HepG2 (cell line): ENCODE measurements at regions not wholly inside any gene's neighbourhood (a gene's known extent, or its start where the extent isn't known, plus 50 kb on each side); places are given as distances from the start of the nearest gene placed in this dataset.

Source experiments
- ATAC-seq: fragments of 200-7000 bp; cut with Tn5 transposase; 3 replicates; pipeline ENCODE4 v1.9.1; 2020; ENCODE audit warnings: mild to moderate bottlenecking, moderate library complexity
- BruUV-seq: library from RNA; stranded (reverse); fragments of 400-500 nt; replicated peaks from 2 replicates; lab custom pipeline; 2021; lab: Mats Ljungman, UMichigan
- CTCF ChIA-PET: fragments of 300-600 bp; formaldehyde crosslinking; extraction: SDS; loops from one replicate; lab custom pipeline; 2021; ENCODE audit warnings: low total read pairs, inconsistent platforms, low intra/inter-chr PET ratio; lab: Yijun Ruan, JAX
- POLR2A ChIA-PET: fragments of 350-600 bp; sonication (Branson Sonifier 250); formaldehyde crosslinking; loops from one replicate; lab custom pipeline; 2020; ENCODE audit warnings: antibody characterized with exemption, inconsistent platforms; lab: Yijun Ruan, JAX
- DNase-seq: peaks from one replicate; pipeline ENCODE4 v3.0.0-alpha.2; 2015; ENCODE audit warnings: low spot score
- FAIRE-seq: peaks from 3 replicates; lab custom pipeline; 2011; peaks lifted over from hg19 to GRCh38; lab: Jason Lieb, UNC
- H2AFZ ChIP-seq: one replicate; pipeline ENCODE4 v1.6.1; 2011; ENCODE audit warnings: low read length, inconsistent platforms
- H3K27ac ChIP-seq: fragments of 300-600 bp; 3 replicates; pipeline ENCODE4 v1.8.0; 2011; ENCODE audit warnings: mixed run types, mild to moderate bottlenecking, mixed read lengths, low read length, inconsistent platforms; ENCODE audit not compliant: insufficient read depth; ENCODE audit errors: extremely low read length
- H3K27me3 ChIP-seq, 2 experiments: fragments of 200-600 bp in 1 of 2; 2 replicates in 1 of 2; 3 replicates in 1 of 2; pipeline versions ENCODE4 v1.6.0 to v1.8.0; 2011; ENCODE audit warnings: low read length in 2 of 2, mild to moderate bottlenecking in 2 of 2, moderate library complexity in 2 of 2, inconsistent platforms in 1 of 2; ENCODE audit not compliant: insufficient read depth in 2 of 2, control insufficient read depth in 1 of 2
- H3K36me3 ChIP-seq, 2 experiments: fragments of 200-600 bp in 1 of 2; replicated peaks in 1 of 2; 2 replicates in 1 of 2; 3 replicates in 1 of 2; pipeline versions ENCODE4 v1.5.1 to v1.8.0; 2011; ENCODE audit warnings: low read length in 2 of 2, inconsistent platforms in 1 of 2; ENCODE audit not compliant: insufficient read depth in 2 of 2, control insufficient read depth in 1 of 2
- H3K4me1 ChIP-seq: 2 replicates; pipeline ENCODE4 v1.5.1; 2012; ENCODE audit warnings: low read length, inconsistent platforms; ENCODE audit not compliant: insufficient read depth
- H3K4me2 ChIP-seq: 2 replicates; pipeline ENCODE4 v1.6.0; 2011; ENCODE audit warnings: low read depth, low read length, inconsistent platforms
- H3K4me3 ChIP-seq, 3 experiments: fragments of 200-600 bp in 1 of 3; sonication (generic), shearing (Covaris generic) in 1 of 3; replicated peaks in 1 of 3; 2 replicates each; pipeline ENCODE4 v1.5.1; 2011 to 2016; ENCODE audit warnings: low read length in 3 of 3, inconsistent platforms in 2 of 3, low read depth in 2 of 3, mild to moderate bottlenecking in 2 of 3, control low read depth in 1 of 3, mixed read lengths in 1 of 3; ENCODE audit not compliant: insufficient read depth in 1 of 3
- H3K79me2 ChIP-seq: one replicate; pipeline ENCODE4 v1.6.1; 2011; ENCODE audit warnings: low read length, inconsistent platforms; ENCODE audit not compliant: insufficient read depth
- H3K9ac ChIP-seq: 2 replicates; pipeline ENCODE4 v1.6.0; 2011; ENCODE audit warnings: mild to moderate bottlenecking, low read depth, low read length, inconsistent platforms; ENCODE audit not compliant: insufficient read depth
- H3K9me3 ChIP-seq: 2 replicates; pipeline ENCODE4 v1.5.1; 2012; ENCODE audit warnings: mild to moderate bottlenecking, low read length
- H4K20me1 ChIP-seq: 2 replicates; pipeline ENCODE4 v1.6.0; 2011; ENCODE audit warnings: inconsistent platforms, mild to moderate bottlenecking, low read length, moderate library complexity; ENCODE audit not compliant: insufficient read depth
- IRF2 ChIP-seq: IDR thresholded peaks from 2 replicates; pipeline ENCODE4 v1.6.1; 2018; ENCODE audit warnings: missing genetic modification reagents, missing compliant biosample characterization
- MIER3 ChIP-seq: IDR thresholded peaks from 2 replicates; pipeline ENCODE4 v1.6.1; 2016; ENCODE audit warnings: missing compliant biosample characterization, borderline replicate concordance
- NFKB2 ChIP-seq: sonication (generic); formaldehyde crosslinking; IDR thresholded peaks from 2 replicates; pipeline ENCODE4 v1.4.0; 2020; ENCODE audit warnings: missing genetic modification reagents, borderline replicate concordance
- NPAS2 ChIP-seq: sonication (generic); formaldehyde crosslinking; IDR thresholded peaks from 2 replicates; pipeline ENCODE4 v1.8.0; 2022; ENCODE audit warnings: mild to moderate bottlenecking, missing genetic modification reagents, borderline replicate concordance
- PAX8 ChIP-seq: sonication (generic); formaldehyde crosslinking; IDR thresholded peaks from 2 replicates; pipeline ENCODE4 v1.8.0; 2022; ENCODE audit warnings: mild to moderate bottlenecking, missing genetic modification reagents, borderline replicate concordance
- PCBP2 ChIP-seq: fragments of 200-400 bp; formaldehyde crosslinking; optimal IDR thresholded peaks from 2 replicates; pipeline ENCODE3; 2018; ENCODE audit warnings: low read length, low read depth; ENCODE audit not compliant: poor library complexity, severe bottlenecking
- POLR2AphosphoS2 ChIP-seq: IDR thresholded peaks from 2 replicates; pipeline ENCODE4 v1.6.1; 2011; ENCODE audit warnings: low read depth, low read length, improper control_type of control experiment
- SMAD9 ChIP-seq: sonication (generic); formaldehyde crosslinking; IDR thresholded peaks from 2 replicates; pipeline ENCODE4 v1.5.1; 2020; ENCODE audit warnings: mild to moderate bottlenecking, missing genetic modification reagents
- SNAI1 ChIP-seq: sonication (generic); formaldehyde crosslinking; IDR thresholded peaks from 2 replicates; pipeline ENCODE4 v1.5.0; 2020; ENCODE audit warnings: mild to moderate bottlenecking, missing genetic modification reagents, borderline replicate concordance
- ZBTB38 ChIP-seq: sonication (generic); formaldehyde crosslinking; IDR thresholded peaks from 2 replicates; pipeline ENCODE4 v1.5.1; 2020; ENCODE audit warnings: mild to moderate bottlenecking, missing genetic modification reagents
- ZNF296 ChIP-seq: sonication (generic); formaldehyde crosslinking; conservative IDR thresholded peaks from 2 replicates; pipeline ENCODE4 v1.5.0; 2020; ENCODE audit warnings: mild to moderate bottlenecking, missing genetic modification reagents
- WGBS: methylation state at CpG from one replicate; pipeline ENCODE4 v1.1.6; 2017; ENCODE audit warnings: low lambda C conversion rate; 5-methylcytosine and 5-hydroxymethylcytosine counted together
- in situ Hi-C: cut with HindIII; loops from 2 replicates; pipeline ENCODE4 v1.10.0; 2017; ENCODE audit warnings: low pct_unique_long_range_greater_than_20kb; ENCODE audit not compliant: extremely low pct_ligation_motif_present
- intact Hi-C: fragments of 100-400 bp; cut with micrococcal nuclease; formaldehyde crosslinking; loops from one replicate; pipeline ENCODE4 v1.10.0; 2022; ENCODE audit not compliant: unreplicated experiment
- TF ChIP-seq, protein P1 (sequence below): IDR thresholded peaks from 2 replicates; pipeline ENCODE4 v1.6.1; 2016
- TF ChIP-seq, protein P2 (sequence below): sonication (generic); formaldehyde crosslinking; IDR thresholded peaks from 2 replicates; pipeline ENCODE4 v1.4.0; 2020; ENCODE audit warnings: mild to moderate bottlenecking, missing genetic modification reagents
- TF ChIP-seq, protein P3 (sequence below): fragments of 450-650 bp; IDR thresholded peaks from 2 replicates; pipeline ENCODE4 v1.6.1; 2017
- TF ChIP-seq, protein P4 (sequence below): sonication (generic); formaldehyde crosslinking; IDR thresholded peaks from 2 replicates; pipeline ENCODE4 v1.4.0; 2020; ENCODE audit warnings: missing genetic modification reagents
- TF ChIP-seq, protein P5 (sequence below): sonication (generic); formaldehyde crosslinking; IDR thresholded peaks from 2 replicates; pipeline ENCODE4 v1.8.1; 2022; ENCODE audit warnings: mild to moderate bottlenecking, missing genetic modification reagents

DNA sequence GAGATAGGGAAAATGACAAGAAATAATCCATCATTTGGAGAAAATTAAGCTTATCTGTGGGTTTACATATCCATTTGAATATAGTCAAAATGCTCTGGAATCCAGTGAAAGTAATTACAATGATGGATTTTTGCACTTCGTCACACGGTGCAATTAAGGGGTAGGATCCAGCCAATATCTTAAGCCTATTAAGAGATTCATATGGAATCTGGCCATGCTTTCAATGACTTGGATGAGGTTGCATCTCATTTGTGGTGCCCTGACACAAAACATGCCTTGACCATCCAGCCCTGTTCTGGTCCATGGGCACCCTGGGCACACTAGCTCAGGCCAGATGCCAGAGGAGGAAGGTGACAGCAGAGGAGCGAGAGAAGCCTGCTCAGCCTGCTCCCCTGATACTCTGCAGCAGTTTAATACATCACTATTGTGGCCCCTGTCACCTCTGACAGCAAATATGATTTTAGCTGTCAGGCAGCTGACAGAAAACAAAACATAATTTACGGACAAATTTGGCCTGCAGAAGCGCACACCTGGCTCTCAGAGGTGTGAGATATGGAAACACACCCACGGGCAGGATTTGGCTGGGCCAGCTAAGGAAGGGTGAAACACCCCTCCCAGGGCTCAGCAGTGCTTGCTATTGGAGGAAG, 94.1 kb upstream of the ST8SIA3 start (continued):
- TF ChIP-seq NPAS2 (CRISPR knock-in tag): no peak
- no peak for TF ChIP-seq MIER3 (CRISPR knock-in tag)
- no peak for TF ChIP-seq POLR2AphosphoS2
- TF ChIP-seq ZBTB38: no peak
- TF ChIP-seq ZNF296 (CRISPR knock-in tag): no peak
- no peak for TF ChIP-seq PCBP2
- no peak for TF ChIP-seq NFKB2 (CRISPR knock-in tag)

DNA sequence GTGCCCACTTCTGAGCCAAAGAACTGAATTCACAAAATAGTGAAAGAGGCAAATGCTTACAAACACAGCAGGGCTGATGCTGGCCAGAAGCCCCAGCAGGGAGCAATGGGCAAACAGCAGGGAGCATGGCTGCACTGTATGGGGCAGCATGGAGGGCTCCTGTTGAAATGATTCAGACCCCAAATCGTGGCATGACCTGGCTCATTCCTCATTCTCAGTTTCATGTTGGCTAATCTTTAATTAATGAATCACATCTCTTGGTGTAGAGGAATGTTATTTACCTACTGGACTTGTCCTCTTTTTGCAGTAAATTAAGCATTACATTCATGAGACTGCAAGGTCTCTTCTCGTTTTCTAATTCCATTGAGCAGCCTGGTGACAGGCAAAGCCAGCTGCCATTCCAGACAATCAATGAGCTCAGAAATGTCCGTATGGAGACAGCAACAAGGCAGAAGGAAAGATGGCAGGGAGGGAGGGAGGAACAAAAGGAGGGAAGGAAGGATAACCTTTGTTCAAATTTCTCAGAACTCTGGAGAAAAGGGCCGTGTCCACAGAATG, 84.9 kb upstream of the ST8SIA3 start:
- Histone ChIP-seq H3K4me1 (no peaks in the 10 kb centered on the region), H2AFZ (no peak overlapping the region), H3K9ac (no peak overlapping the region), H3K9me3 (no peaks in the 10 kb centered on the region), H3K4me2 (no peak overlapping the region), H3K27me3 (no peaks in the 10 kb centered on the region; a peak in 2 of 5 replicates), H3K27ac (no peak overlapping the region), H3K4me3 (no peak overlapping the region), H3K79me2 (no peaks in the 10 kb centered on the region), H4K20me1 (no peaks in the 10 kb centered on the region), H3K36me3 (no peaks in the 10 kb centered on the region)
- BruUV-seq: no TSS peak
- no peak for DNase-seq
- in situ Hi-C loops: no loop called here
- 0% methylated on average over 4 of the region's 4 CpGs for WGBS
- FAIRE-seq: no peak
- intact Hi-C loops: no loop called here
- CTCF ChIA-PET: no interaction called here
- ATAC-seq: no peak
- POLR2A ChIA-PET: no interaction called here
- TF ChIP-seq SMAD9 (CRISPR knock-in tag): no peak
- TF ChIP-seq SNAI1: no peak
- TF ChIP-seq PAX8: no peak
- TF ChIP-seq, protein P1, sequence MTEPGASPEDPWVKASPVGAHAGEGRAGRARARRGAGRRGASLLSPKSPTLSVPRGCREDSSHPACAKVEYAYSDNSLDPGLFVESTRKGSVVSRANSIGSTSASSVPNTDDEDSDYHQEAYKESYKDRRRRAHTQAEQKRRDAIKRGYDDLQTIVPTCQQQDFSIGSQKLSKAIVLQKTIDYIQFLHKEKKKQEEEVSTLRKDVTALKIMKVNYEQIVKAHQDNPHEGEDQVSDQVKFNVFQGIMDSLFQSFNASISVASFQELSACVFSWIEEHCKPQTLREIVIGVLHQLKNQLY (CRISPR knock-in tag): no peak
- TF ChIP-seq, protein P2, sequence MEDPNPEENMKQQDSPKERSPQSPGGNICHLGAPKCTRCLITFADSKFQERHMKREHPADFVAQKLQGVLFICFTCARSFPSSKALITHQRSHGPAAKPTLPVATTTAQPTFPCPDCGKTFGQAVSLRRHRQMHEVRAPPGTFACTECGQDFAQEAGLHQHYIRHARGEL (CRISPR knock-in tag): no peak
- TF ChIP-seq, protein P3, sequence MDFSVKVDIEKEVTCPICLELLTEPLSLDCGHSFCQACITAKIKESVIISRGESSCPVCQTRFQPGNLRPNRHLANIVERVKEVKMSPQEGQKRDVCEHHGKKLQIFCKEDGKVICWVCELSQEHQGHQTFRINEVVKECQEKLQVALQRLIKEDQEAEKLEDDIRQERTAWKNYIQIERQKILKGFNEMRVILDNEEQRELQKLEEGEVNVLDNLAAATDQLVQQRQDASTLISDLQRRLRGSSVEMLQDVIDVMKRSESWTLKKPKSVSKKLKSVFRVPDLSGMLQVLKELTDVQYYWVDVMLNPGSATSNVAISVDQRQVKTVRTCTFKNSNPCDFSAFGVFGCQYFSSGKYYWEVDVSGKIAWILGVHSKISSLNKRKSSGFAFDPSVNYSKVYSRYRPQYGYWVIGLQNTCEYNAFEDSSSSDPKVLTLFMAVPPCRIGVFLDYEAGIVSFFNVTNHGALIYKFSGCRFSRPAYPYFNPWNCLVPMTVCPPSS: no peak
- no peak for TF ChIP-seq IRF2 (CRISPR knock-in tag)
- TF ChIP-seq, protein P4, sequence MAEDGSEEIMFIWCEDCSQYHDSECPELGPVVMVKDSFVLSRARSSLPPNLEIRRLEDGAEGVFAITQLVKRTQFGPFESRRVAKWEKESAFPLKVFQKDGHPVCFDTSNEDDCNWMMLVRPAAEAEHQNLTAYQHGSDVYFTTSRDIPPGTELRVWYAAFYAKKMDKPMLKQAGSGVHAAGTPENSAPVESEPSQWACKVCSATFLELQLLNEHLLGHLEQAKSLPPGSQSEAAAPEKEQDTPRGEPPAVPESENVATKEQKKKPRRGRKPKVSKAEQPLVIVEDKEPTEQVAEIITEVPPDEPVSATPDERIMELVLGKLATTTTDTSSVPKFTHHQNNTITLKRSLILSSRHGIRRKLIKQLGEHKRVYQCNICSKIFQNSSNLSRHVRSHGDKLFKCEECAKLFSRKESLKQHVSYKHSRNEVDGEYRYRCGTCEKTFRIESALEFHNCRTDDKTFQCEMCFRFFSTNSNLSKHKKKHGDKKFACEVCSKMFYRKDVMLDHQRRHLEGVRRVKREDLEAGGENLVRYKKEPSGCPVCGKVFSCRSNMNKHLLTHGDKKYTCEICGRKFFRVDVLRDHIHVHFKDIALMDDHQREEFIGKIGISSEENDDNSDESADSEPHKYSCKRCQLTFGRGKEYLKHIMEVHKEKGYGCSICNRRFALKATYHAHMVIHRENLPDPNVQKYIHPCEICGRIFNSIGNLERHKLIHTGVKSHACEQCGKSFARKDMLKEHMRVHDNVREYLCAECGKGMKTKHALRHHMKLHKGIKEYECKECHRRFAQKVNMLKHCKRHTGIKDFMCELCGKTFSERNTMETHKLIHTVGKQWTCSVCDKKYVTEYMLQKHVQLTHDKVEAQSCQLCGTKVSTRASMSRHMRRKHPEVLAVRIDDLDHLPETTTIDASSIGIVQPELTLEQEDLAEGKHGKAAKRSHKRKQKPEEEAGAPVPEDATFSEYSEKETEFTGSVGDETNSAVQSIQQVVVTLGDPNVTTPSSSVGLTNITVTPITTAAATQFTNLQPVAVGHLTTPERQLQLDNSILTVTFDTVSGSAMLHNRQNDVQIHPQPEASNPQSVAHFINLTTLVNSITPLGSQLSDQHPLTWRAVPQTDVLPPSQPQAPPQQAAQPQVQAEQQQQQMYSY (CRISPR knock-in tag): no peak
- TF ChIP-seq, protein P5, sequence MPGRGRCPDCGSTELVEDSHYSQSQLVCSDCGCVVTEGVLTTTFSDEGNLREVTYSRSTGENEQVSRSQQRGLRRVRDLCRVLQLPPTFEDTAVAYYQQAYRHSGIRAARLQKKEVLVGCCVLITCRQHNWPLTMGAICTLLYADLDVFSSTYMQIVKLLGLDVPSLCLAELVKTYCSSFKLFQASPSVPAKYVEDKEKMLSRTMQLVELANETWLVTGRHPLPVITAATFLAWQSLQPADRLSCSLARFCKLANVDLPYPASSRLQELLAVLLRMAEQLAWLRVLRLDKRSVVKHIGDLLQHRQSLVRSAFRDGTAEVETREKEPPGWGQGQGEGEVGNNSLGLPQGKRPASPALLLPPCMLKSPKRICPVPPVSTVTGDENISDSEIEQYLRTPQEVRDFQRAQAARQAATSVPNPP: no peak
